ENCODE measurements at regions not wholly inside any gene's neighbourhood (a gene's known extent, or its start where the extent isn't known, plus 50 kb on each side); places are given as distances from the start of the nearest gene placed in this dataset.

- no peaks in the 10 kb centered on the region for H3K27me3 ChIP-seq (ENCODE audit: low read depth, low read length)
- H3K36me3 ChIP-seq (ENCODE audit: control insufficient read depth in 1 of 2, insufficient read depth in 2 of 2, low read length in 2 of 2): no peaks in the 10 kb centered on the region
- peak overlapping the region; percentile 17 for H3K27ac ChIP-seq (ENCODE audit: low read length)
- no peak overlapping the region for H3K4me3 ChIP-seq (ENCODE audit: low read depth in 1 of 2, low read length in 2 of 2)
- no peaks in the 10 kb centered on the region for H3K9me3 ChIP-seq (ENCODE audit: control insufficient read depth in 1 of 2, low read length in 2 of 2)
- H3K4me1 ChIP-seq (ENCODE audit: control insufficient read depth in 1 of 2, insufficient read depth in 2 of 2, low read length in 2 of 2): no peaks in the 10 kb centered on the region
Measured at GRCh38 chr9:91061506-91061905, 259.9 kb downstream of the SYK start.

GRCh38 chr9:91062281-91062680 is 260.7 kb downstream of the SYK start:
- no peak overlapping the region for H3K4me3 ChIP-seq (ENCODE audit: low read depth in 1 of 2, low read length in 2 of 2)
- no peaks in the 10 kb centered on the region for H3K36me3 ChIP-seq (ENCODE audit: control insufficient read depth in 1 of 2, insufficient read depth in 2 of 2, low read length in 2 of 2)
- no peaks in the 10 kb centered on the region for H3K9me3 ChIP-seq (ENCODE audit: control insufficient read depth in 1 of 2, low read length in 2 of 2)
- no peak overlapping the region for H3K27ac ChIP-seq (ENCODE audit: low read length)
- no peaks in the 10 kb centered on the region for H3K4me1 ChIP-seq (ENCODE audit: control insufficient read depth in 1 of 2, insufficient read depth in 2 of 2, low read length in 2 of 2)
- H3K27me3 ChIP-seq (ENCODE audit: low read depth, low read length): no peaks in the 10 kb centered on the region

- Histone ChIP-seq H3K4me3 (ENCODE audit: low read depth in 1 of 2, low read length in 2 of 2) (no peak overlapping the region), H3K4me1 (ENCODE audit: control insufficient read depth in 1 of 2, insufficient read depth in 2 of 2, low read length in 2 of 2) (no peaks in the 10 kb centered on the region), H3K9me3 (ENCODE audit: control insufficient read depth in 1 of 2, low read length in 2 of 2) (no peaks in the 10 kb centered on the region), H3K27ac (ENCODE audit: low read length) (no peak overlapping the region), H3K36me3 (ENCODE audit: control insufficient read depth in 1 of 2, insufficient read depth in 2 of 2, low read length in 2 of 2) (no peaks in the 10 kb centered on the region), H3K27me3 (ENCODE audit: low read depth, low read length) (no peaks in the 10 kb centered on the region)
Measured at GRCh38 chr9:91063471-91063870, 261.9 kb downstream of the SYK start.

DNA sequence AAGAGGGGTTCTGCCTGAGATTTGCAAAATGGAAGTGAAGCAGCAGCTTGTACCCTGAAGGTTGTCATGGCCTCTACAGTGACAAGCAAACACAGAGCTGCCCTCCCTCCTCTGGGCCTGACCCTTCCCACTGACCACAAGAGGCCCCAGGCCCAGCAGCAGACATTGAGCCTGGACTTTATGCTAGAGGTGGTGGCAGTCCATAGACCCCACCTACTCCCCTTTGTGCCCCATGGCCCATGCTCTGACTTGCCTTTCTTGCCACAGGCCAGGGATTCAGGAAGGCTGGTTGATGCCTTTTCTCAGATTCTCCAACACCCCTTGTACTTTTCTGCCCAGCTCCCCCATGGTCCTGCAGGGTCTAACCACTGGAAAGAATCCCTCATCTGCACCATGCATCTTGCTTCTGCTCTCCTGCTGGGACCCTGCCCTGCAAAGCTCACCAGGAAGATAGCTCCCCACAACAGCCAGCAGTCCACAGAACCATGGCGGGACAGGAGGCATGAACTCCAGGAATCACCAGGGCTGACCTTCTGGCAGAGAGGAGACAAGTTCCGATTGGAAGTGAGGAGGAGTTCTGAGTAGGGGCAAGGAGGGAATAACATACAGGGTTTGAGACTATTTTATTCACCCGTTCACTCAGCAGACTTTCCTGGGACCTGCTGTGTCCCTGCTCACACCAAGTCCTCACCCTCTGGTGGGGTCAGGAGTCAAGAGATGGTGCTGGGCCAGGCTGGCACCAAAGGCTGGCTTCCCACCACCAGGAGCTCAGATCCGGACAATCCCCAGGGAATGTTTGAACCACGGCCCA is 263.8 kb downstream of the SYK start:
- H3K36me3 ChIP-seq (ENCODE audit: control insufficient read depth in 1 of 2, insufficient read depth in 2 of 2, low read length in 2 of 2): no peaks in the 10 kb centered on the region
- H3K4me3 ChIP-seq (ENCODE audit: low read depth in 1 of 2, low read length in 2 of 2): no peak overlapping the region
- H3K27me3 ChIP-seq (ENCODE audit: low read depth, low read length): no peaks in the 10 kb centered on the region
- H3K27ac ChIP-seq (ENCODE audit: low read length): no peak overlapping the region
- H3K9me3 ChIP-seq (ENCODE audit: control insufficient read depth in 1 of 2, low read length in 2 of 2): no peaks in the 10 kb centered on the region
- H3K4me1 ChIP-seq (ENCODE audit: control insufficient read depth in 1 of 2, insufficient read depth in 2 of 2, low read length in 2 of 2): no peaks in the 10 kb centered on the region

GRCh38 chr9:91066042-91066415 is 264.4 kb downstream of the SYK start:
- H3K27ac ChIP-seq (ENCODE audit: low read length): no peak overlapping the region
- H3K36me3 ChIP-seq (ENCODE audit: control insufficient read depth in 1 of 2, insufficient read depth in 2 of 2, low read length in 2 of 2): no peaks in the 10 kb centered on the region
- no peaks in the 10 kb centered on the region for H3K9me3 ChIP-seq (ENCODE audit: control insufficient read depth in 1 of 2, low read length in 2 of 2)
- H3K4me3 ChIP-seq (ENCODE audit: low read depth in 1 of 2, low read length in 2 of 2): no peak overlapping the region
- no peaks in the 10 kb centered on the region for H3K27me3 ChIP-seq (ENCODE audit: low read depth, low read length)
- no peaks in the 10 kb centered on the region for H3K4me1 ChIP-seq (ENCODE audit: control insufficient read depth in 1 of 2, insufficient read depth in 2 of 2, low read length in 2 of 2)

DNA sequence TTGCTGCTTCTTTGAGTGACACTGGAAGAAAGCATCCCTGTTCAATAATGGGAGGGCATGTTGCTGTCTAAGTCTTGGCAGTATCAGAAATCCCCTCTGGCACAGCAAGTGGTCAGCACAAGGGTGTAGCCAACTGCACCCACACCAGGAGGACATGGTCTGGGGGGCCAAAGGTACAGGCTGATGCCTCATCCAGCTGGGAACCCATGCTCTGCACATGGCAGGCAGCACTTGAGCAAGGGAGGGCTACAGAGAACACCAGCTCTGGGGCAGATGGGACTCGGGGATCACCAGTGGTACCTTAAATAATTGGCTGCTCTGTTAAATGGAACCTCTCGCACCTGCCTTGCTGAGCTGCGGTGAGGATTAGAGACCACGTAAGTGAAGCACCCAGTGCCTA is 265.2 kb downstream of the SYK start:
- no peak overlapping the region for H3K27ac ChIP-seq (ENCODE audit: low read length)
- no peaks in the 10 kb centered on the region for H3K27me3 ChIP-seq (ENCODE audit: low read depth, low read length)
- H3K36me3 ChIP-seq (ENCODE audit: control insufficient read depth in 1 of 2, insufficient read depth in 2 of 2, low read length in 2 of 2): no peaks in the 10 kb centered on the region
- peaks cover 0 to 3% of the 10 kb centered on the region in 2 donors for H3K4me1 ChIP-seq (ENCODE audit: control insufficient read depth in 1 of 2, insufficient read depth in 2 of 2, low read length in 2 of 2)
- no peak overlapping the region for H3K4me3 ChIP-seq (ENCODE audit: low read depth in 1 of 2, low read length in 2 of 2)
- H3K9me3 ChIP-seq (ENCODE audit: control insufficient read depth in 1 of 2, low read length in 2 of 2): no peaks in the 10 kb centered on the region

GRCh38 chr9:91067306-91067860 is 265.8 kb downstream of the SYK start:
- no peak overlapping the region for H3K4me3 ChIP-seq (ENCODE audit: low read depth in 1 of 2, low read length in 2 of 2)
- peaks cover 0 to 3% of the 10 kb centered on the region in 2 donors for H3K4me1 ChIP-seq (ENCODE audit: control insufficient read depth in 1 of 2, insufficient read depth in 2 of 2, low read length in 2 of 2)
- H3K36me3 ChIP-seq (ENCODE audit: control insufficient read depth in 1 of 2, insufficient read depth in 2 of 2, low read length in 2 of 2): no peaks in the 10 kb centered on the region
- no peaks in the 10 kb centered on the region for H3K27me3 ChIP-seq (ENCODE audit: low read depth, low read length)
- H3K9me3 ChIP-seq (ENCODE audit: control insufficient read depth in 1 of 2, low read length in 2 of 2): no peaks in the 10 kb centered on the region
- no peak overlapping the region for H3K27ac ChIP-seq (ENCODE audit: low read length)

GRCh38 chr9:91071184-91071990 is 269.8 kb downstream of the SYK start:
- peaks cover 3 to 5% of the 10 kb centered on the region in 2 donors for H3K4me1 ChIP-seq (ENCODE audit: control insufficient read depth in 1 of 2, insufficient read depth in 2 of 2, low read length in 2 of 2)
- no peak overlapping the region for H3K27ac ChIP-seq (ENCODE audit: low read length)
- no peak overlapping the region for H3K4me3 ChIP-seq (ENCODE audit: low read depth in 1 of 2, low read length in 2 of 2)
- no peaks in the 10 kb centered on the region for H3K27me3 ChIP-seq (ENCODE audit: low read depth, low read length)
- no peaks in the 10 kb centered on the region for H3K36me3 ChIP-seq (ENCODE audit: control insufficient read depth in 1 of 2, insufficient read depth in 2 of 2, low read length in 2 of 2)
- no peaks in the 10 kb centered on the region for H3K9me3 ChIP-seq (ENCODE audit: control insufficient read depth in 1 of 2, low read length in 2 of 2)

GRCh38 chr9:91073049-91073810 is 271.6 kb downstream of the SYK start:
- Histone ChIP-seq H3K27me3 (ENCODE audit: low read depth, low read length) (no peaks in the 10 kb centered on the region), H3K9me3 (ENCODE audit: control insufficient read depth in 1 of 2, low read length in 2 of 2) (no peaks in the 10 kb centered on the region), H3K27ac (ENCODE audit: low read length) (no peak overlapping the region), H3K4me3 (ENCODE audit: low read depth in 1 of 2, low read length in 2 of 2) (no peak overlapping the region), H3K36me3 (ENCODE audit: control insufficient read depth in 1 of 2, insufficient read depth in 2 of 2, low read length in 2 of 2) (no peaks in the 10 kb centered on the region), H3K4me1 (ENCODE audit: control insufficient read depth in 1 of 2, insufficient read depth in 2 of 2, low read length in 2 of 2) (peaks cover 3 to 5% of the 10 kb centered on the region in 2 donors)

- Histone ChIP-seq H3K36me3 (ENCODE audit: control insufficient read depth in 1 of 2, insufficient read depth in 2 of 2, low read length in 2 of 2) (no peaks in the 10 kb centered on the region), H3K4me3 (ENCODE audit: low read depth in 1 of 2, low read length in 2 of 2) (no peak overlapping the region), H3K4me1 (ENCODE audit: control insufficient read depth in 1 of 2, insufficient read depth in 2 of 2, low read length in 2 of 2) (peaks cover 3 to 5% of the 10 kb centered on the region in 2 donors), H3K9me3 (ENCODE audit: control insufficient read depth in 1 of 2, low read length in 2 of 2) (no peaks in the 10 kb centered on the region), H3K27ac (ENCODE audit: low read length) (no peak overlapping the region), H3K27me3 (ENCODE audit: low read depth, low read length) (no peaks in the 10 kb centered on the region)
Measured at GRCh38 chr9:91073811-91074771, 272.5 kb downstream of the SYK start.
